CD14-positive monocyte (primary cell): ENCODE measurements at regions not wholly inside any gene's neighbourhood (a gene's known extent, or its start where the extent isn't known, plus 50 kb on each side); places are given as distances from the start of the nearest gene placed in this dataset.

Source experiments
- DNase-seq, 3 donors: peaks; one replicate each; pipeline ENCODE4 v3.0.0-alpha.2; 2011 to 2022
- H2AFZ ChIP-seq: 2 replicates; pipeline ENCODE4 v1.6.0; 2012; ENCODE audit warnings: mild to moderate bottlenecking, low read depth, low read length, inconsistent platforms; ENCODE audit not compliant: insufficient read depth, poor library complexity, severe bottlenecking
- H3K27ac ChIP-seq, 2 donors: 1 replicate in 1 of 2; 2 replicates in 1 of 2; pipeline ENCODE4 v1.5.1; 2012 to 2013; ENCODE audit warnings: low read length in 2 of 2, control low read depth in 1 of 2, inconsistent platforms in 1 of 2, low read depth in 1 of 2, mild to moderate bottlenecking in 1 of 2
- H3K27me3 ChIP-seq, 2 donors: one replicate each; pipeline versions ENCODE4 v1.6.0 to v1.6.1; 2011 to 2013; ENCODE audit warnings: low read length in 2 of 2; ENCODE audit not compliant: control insufficient read depth in 2 of 2, insufficient read depth in 2 of 2
- H3K36me3 ChIP-seq, 2 donors: replicated peaks in 1 of 2; 1 replicate in 1 of 2; 2 replicates in 1 of 2; pipeline versions ENCODE4 v1.5.1 to v1.6.1; 2012 to 2013; ENCODE audit warnings: low read length in 2 of 2, control low read depth in 1 of 2, inconsistent platforms in 1 of 2, mild to moderate bottlenecking in 1 of 2; ENCODE audit not compliant: insufficient read depth in 2 of 2, control insufficient read depth in 1 of 2
- H3K4me1 ChIP-seq, 2 donors: 1 replicate in 1 of 2; 2 replicates in 1 of 2; pipeline versions ENCODE4 v1.5.1 to v1.6.1; 2012 to 2013; ENCODE audit warnings: low read length in 2 of 2, control low read depth in 1 of 2, inconsistent platforms in 1 of 2, mild to moderate bottlenecking in 1 of 2, moderate library complexity in 1 of 2; ENCODE audit not compliant: insufficient read depth in 2 of 2, control insufficient read depth in 1 of 2
- H3K4me2 ChIP-seq: replicated peaks from 2 replicates; pipeline ENCODE3; 2012; ENCODE audit warnings: low read length, moderate library complexity, mild to moderate bottlenecking; ENCODE audit not compliant: poor library complexity, severe bottlenecking; ENCODE audit errors: extremely low read depth
- H3K4me3 ChIP-seq, 3 experiments: fragments of 200-600 bp in 1 of 3; sonication (generic) in 1 of 3; replicated peaks in 1 of 3; 1 replicate in 2 of 3; 2 replicates in 1 of 3; pipeline ENCODE4 v1.5.1; 2011 to 2013; ENCODE audit warnings: low read length in 3 of 3, mild to moderate bottlenecking in 3 of 3, control low read depth in 2 of 3, low read depth in 2 of 3, inconsistent platforms in 1 of 3, moderate library complexity in 1 of 3
- H3K79me2 ChIP-seq: 2 replicates; pipeline ENCODE4 v1.6.0; 2012; ENCODE audit warnings: mild to moderate bottlenecking, control low read depth, inconsistent platforms, low read length, moderate library complexity; ENCODE audit not compliant: insufficient read depth
- H3K9ac ChIP-seq: 2 replicates; pipeline ENCODE4 v1.6.0; 2017; ENCODE audit warnings: low read length, mild to moderate bottlenecking; ENCODE audit not compliant: insufficient read depth, poor library complexity, severe bottlenecking
- H3K9me3 ChIP-seq, 2 donors: replicated peaks in 1 of 2; 1 replicate in 1 of 2; 2 replicates in 1 of 2; pipeline versions ENCODE4 v1.5.1 to v1.6.1; 2012 to 2013; ENCODE audit warnings: low read length in 2 of 2, control low read depth in 1 of 2; ENCODE audit not compliant: control insufficient read depth in 1 of 2, insufficient read depth in 1 of 2
- H4K20me1 ChIP-seq: 2 replicates; pipeline ENCODE4 v1.6.0; 2012; ENCODE audit warnings: mild to moderate bottlenecking, low read length, control low read depth, moderate library complexity; ENCODE audit not compliant: insufficient read depth
- H3K27ac Mint-ChIP-seq, 7 donors: one replicate each; pipeline ENCODE4 v1.8.0; 2020; ENCODE audit warnings: mild to moderate bottlenecking in 7 of 7, mixed read lengths in 7 of 7, moderate library complexity in 6 of 7, inconsistent platforms in 2 of 7
- H3K27me3 Mint-ChIP-seq, 3 donors: one replicate each; pipeline ENCODE4 v1.8.0; 2021 to 2022; ENCODE audit warnings: low read depth in 3 of 3, mild to moderate bottlenecking in 3 of 3, mixed read lengths in 3 of 3, moderate library complexity in 3 of 3, inconsistent platforms in 1 of 3
- H3K36me3 Mint-ChIP-seq, 2 donors: one replicate each; pipeline ENCODE4 v1.8.0; 2020; ENCODE audit warnings: mixed read lengths in 2 of 2, inconsistent platforms in 1 of 2, mild to moderate bottlenecking in 1 of 2
- H3K4me1 Mint-ChIP-seq: one replicate; pipeline ENCODE4 v1.8.0; 2020; ENCODE audit warnings: mild to moderate bottlenecking, mixed read lengths
- H3K4me3 Mint-ChIP-seq, 2 donors: one replicate each; pipeline ENCODE4 v1.8.0; 2020; ENCODE audit warnings: mild to moderate bottlenecking in 2 of 2, mixed read lengths in 2 of 2, moderate library complexity in 1 of 2
- H3K9me3 Mint-ChIP-seq, 7 donors: one replicate each; pipeline ENCODE4 v1.8.0; 2020 to 2022; ENCODE audit warnings: mixed read lengths in 7 of 7, mild to moderate bottlenecking in 6 of 7, moderate library complexity in 6 of 7, inconsistent platforms in 2 of 7
- CTCF ChIP-seq: fragments of 200-600 bp; IDR thresholded peaks from one replicate; pipeline ENCODE4 v1.8.0; 2022; ENCODE audit warnings: antibody characterized with exemption, mild to moderate bottlenecking
- WGBS: methylation state at CpG from one replicate; pipeline ENCODE4 v1.1.5; 2013; ENCODE audit warnings: missing lambda C conversion rate; ENCODE audit not compliant: insufficient coverage; 5-methylcytosine and 5-hydroxymethylcytosine counted together
- intact Hi-C, 2 donors: fragments of 100-400 bp; cut with micrococcal nuclease; formaldehyde crosslinking; loops; one replicate each; pipeline versions ENCODE4 v1.15.0 to v1.15.1; 2023

DNA sequence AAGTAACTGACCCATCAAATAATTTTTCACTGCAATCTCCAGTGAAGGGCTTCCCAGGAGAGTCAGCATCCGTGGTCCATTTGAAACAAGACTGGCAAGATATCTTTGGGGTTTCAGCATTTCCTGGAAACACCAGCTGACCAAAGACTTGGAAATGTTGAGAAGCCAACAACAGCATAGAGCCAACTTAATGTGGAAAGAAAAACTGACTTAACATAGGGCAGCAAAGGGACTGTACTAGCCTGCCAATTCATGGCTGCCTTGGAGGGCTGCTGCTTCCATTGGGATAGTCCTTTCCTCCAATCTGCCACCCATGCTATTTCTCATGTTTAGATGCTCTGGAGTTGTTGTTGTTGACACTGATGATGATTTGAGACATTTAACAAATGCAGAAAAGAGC is 76.5 kb upstream of the SPDL1 start:
- H3K36me3 Mint-ChIP-seq = no peaks in the 10 kb centered on the region
- no peak overlapping the region for H3K9ac ChIP-seq
- H2AFZ ChIP-seq = no peak overlapping the region
- H4K20me1 ChIP-seq = no peaks in the 10 kb centered on the region
- H3K9me3 ChIP-seq = no peaks in the 10 kb centered on the region
- no peak overlapping the region for H3K4me2 ChIP-seq
- H3K79me2 ChIP-seq = no peaks in the 10 kb centered on the region
- H3K9me3 Mint-ChIP-seq = peaks cover 0 to 2% (median 0%) of the 10 kb centered on the region in 7 donors
- H3K4me3 Mint-ChIP-seq = no peak overlapping the region
- H3K4me1 ChIP-seq = no peaks in the 10 kb centered on the region
- WGBS = 80% methylated on average over 1 of the region's 1 CpG
- intact Hi-C loops = no loop called here
- no peaks in the 10 kb centered on the region for H3K4me1 Mint-ChIP-seq
- H3K4me3 ChIP-seq = no peak overlapping the region
- DNase-seq = no peak
- no peak overlapping the region for H3K27ac Mint-ChIP-seq
- peaks cover 0 to 2% of the 10 kb centered on the region in 2 donors for H3K27me3 ChIP-seq
- TF ChIP-seq CTCF = no peak
- H3K27me3 Mint-ChIP-seq = peaks cover 2 to 6% (median 5%) of the 10 kb centered on the region in 3 donors
- no peaks in the 10 kb centered on the region for H3K36me3 ChIP-seq
- H3K27ac ChIP-seq = no peak overlapping the region

- Histone ChIP-seq H3K36me3 (no peaks in the 10 kb centered on the region), H3K9ac (no peak overlapping the region), H3K79me2 (no peaks in the 10 kb centered on the region), H3K4me1 (no peaks in the 10 kb centered on the region), H3K9me3 (no peaks in the 10 kb centered on the region), H3K27ac (no peak overlapping the region), H4K20me1 (no peaks in the 10 kb centered on the region), H3K4me2 (no peak overlapping the region), H3K27me3 (peaks cover 0 to 2% of the 10 kb centered on the region in 2 donors), H3K4me3 (no peak overlapping the region), H2AFZ (no peak overlapping the region)
- no peak overlapping the region for H3K4me3 Mint-ChIP-seq
- no peak for DNase-seq
- peaks cover 0 to 8% (median 3%) of the 10 kb centered on the region in 3 donors for H3K27me3 Mint-ChIP-seq
- no peaks in the 10 kb centered on the region for H3K4me1 Mint-ChIP-seq
- no peaks in the 10 kb centered on the region for H3K36me3 Mint-ChIP-seq
- H3K9me3 Mint-ChIP-seq = peaks cover 0 to 2% (median 0%) of the 10 kb centered on the region in 7 donors
- no CpG with 5 or more reads among the region's 5 CpGs for WGBS
- no peak overlapping the region for H3K27ac Mint-ChIP-seq
- intact Hi-C loops = no loop called here
- no peak for TF ChIP-seq CTCF
Observed at GRCh38 chr5:169503886-169504285, 79.7 kb upstream of the SPDL1 start.
